GM10248 (cell line): ENCODE measurements at regions not wholly inside any gene's neighbourhood (a gene's known extent, or its start where the extent isn't known, plus 50 kb on each side); places are given as distances from the start of the nearest gene placed in this dataset.

Experiments
- CTCF ChIA-PET: fragments of 300-600 bp; sonication (Branson Sonifier 250); formaldehyde crosslinking; extraction: SDS; loops from one replicate; lab custom pipeline; 2021; ENCODE audit warnings: antibody characterized with exemption; lab: Yijun Ruan, JAX
- POLR2A ChIA-PET: fragments of 350-650 bp; sonication (Branson Sonifier 250); formaldehyde crosslinking; extraction: SDS; loops from one replicate; lab custom pipeline; 2020; ENCODE audit warnings: antibody characterized with exemption; lab: Yijun Ruan, JAX
- DNase-seq: peaks from one replicate; pipeline ENCODE4 v3.0.0; 2012; ENCODE audit errors: extremely low spot score
- CTCF ChIP-seq: IDR thresholded peaks from 2 replicates; pipeline ENCODE4 v1.5.1; 2012; ENCODE audit warnings: mild to moderate bottlenecking, low read depth; ENCODE audit errors: extremely low read depth, missing control alignments, control extremely low read depth

DNA sequence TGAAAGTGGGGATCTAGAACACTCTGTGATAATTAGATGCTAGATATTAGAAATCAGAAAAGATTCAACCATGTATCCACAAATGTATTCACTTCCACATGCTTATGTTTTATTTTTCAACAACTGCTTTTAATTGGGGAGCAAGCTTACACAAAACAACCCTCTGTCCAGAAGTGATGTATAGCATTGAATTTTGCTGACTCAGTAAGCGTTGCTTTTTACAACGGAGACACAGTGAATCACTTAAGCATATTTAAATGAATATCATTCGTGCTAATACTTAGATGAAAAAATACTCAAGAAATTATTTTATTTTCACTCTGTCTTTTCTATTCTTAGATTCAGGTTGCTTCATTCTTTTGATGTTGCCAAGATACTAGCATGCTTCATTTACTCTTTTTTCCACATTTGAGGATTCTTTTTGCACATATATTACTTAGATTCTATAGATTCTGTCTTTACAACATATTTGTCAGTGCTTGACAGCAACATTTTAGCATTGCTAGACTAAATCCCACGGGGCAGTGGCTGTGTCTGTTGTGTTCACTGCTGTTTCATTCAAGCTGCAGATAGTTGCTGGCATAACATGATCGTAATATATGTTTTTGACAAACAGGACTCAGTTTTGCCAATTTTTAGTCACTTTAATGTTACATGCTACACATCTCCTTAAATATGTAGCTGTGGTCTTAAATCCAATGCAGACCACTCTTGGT, 1714.4 kb upstream of the SEL1L start:
- no peak for DNase-seq
- ChIA-PET POLR2A (no interaction called here), CTCF (no interaction called here)
- TF ChIP-seq CTCF = no peak

DNA sequence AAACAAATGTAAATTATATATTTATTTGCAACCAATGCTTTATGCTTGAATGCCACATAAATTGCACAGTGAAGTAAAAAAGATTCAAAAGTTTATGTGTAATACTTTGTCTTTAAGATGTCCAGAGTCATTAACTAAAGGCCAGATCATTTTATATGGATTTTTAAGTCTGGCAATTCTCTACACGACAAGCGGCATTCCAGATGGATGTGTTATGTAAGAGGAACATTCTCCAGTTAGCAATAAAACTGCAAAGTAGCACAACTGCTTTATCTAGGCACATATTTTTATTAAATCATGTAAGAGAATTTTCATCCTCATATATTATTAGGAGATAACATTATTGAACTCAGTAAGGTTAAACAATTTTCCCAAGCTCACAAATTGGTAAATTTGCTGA, 1717.7 kb upstream of the SEL1L start:
- TF ChIP-seq CTCF = no peak
- CTCF ChIA-PET = interaction anchor here (2.8 kb wide), 1 partner anchor 18 kb away, joined by 8 read pairs; no protein-coding TSS in a partner anchor
- DNase-seq = no peak
- POLR2A ChIA-PET = no interaction called here

GRCh38 chr14:83253870-83254269, 1720.2 kb upstream of the SEL1L start:
- DNase-seq = no peak
- ChIA-PET POLR2A (no interaction called here), CTCF (interaction anchor here (1.6 kb wide), 1 partner anchor 16 kb away, joined by 3 read pairs; no protein-coding TSS in a partner anchor)
- no peak for TF ChIP-seq CTCF

GRCh38 chr14:83255015-83255726, 1721.5 kb upstream of the SEL1L start:
- no peak for TF ChIP-seq CTCF
- ChIA-PET CTCF (interaction anchor here (1.1 kb wide), 1 partner anchor 1630 kb away, joined by 3 read pairs; no protein-coding TSS in a partner anchor), POLR2A (no interaction called here)
- no peak for DNase-seq

- POLR2A ChIA-PET = no interaction called here
- no peak for DNase-seq
- CTCF ChIA-PET = no interaction called here
- no peak for TF ChIP-seq CTCF
These were observed 1722.1 kb upstream of the SEL1L start for GRCh38 chr14:83255727-83256090.

- ChIA-PET POLR2A (no interaction called here), CTCF (no interaction called here)
- no peak for TF ChIP-seq CTCF
- no peak for DNase-seq
These were observed 1724.1 kb upstream of the SEL1L start for GRCh38 chr14:83257466-83258439.
